ENCODE measurements at regions not wholly inside any gene's neighbourhood (a gene's known extent, or its start where the extent isn't known, plus 50 kb on each side); places are given as distances from the start of the nearest gene placed in this dataset.

DNA sequence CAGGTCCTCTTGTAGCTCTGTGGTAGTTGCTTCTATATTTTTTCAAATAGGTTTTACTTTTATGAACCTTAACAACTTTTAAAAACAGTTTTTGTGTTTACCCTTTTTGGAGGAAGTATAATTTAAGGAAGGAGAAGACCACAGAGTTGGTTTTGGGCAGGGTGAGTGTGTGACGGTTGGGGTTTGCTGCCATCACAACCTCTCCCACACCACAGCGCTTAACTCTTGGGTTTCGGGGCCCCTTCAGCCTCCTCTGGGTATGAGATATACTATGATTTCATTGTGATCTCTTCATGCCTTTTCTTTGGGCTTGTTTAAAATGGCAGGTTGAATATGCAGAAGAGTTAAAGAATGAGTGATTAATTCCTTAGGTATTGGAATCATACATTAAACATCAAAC, 228.7 kb upstream of the CRY1 start:
- TF ChIP-seq, protein P1, sequence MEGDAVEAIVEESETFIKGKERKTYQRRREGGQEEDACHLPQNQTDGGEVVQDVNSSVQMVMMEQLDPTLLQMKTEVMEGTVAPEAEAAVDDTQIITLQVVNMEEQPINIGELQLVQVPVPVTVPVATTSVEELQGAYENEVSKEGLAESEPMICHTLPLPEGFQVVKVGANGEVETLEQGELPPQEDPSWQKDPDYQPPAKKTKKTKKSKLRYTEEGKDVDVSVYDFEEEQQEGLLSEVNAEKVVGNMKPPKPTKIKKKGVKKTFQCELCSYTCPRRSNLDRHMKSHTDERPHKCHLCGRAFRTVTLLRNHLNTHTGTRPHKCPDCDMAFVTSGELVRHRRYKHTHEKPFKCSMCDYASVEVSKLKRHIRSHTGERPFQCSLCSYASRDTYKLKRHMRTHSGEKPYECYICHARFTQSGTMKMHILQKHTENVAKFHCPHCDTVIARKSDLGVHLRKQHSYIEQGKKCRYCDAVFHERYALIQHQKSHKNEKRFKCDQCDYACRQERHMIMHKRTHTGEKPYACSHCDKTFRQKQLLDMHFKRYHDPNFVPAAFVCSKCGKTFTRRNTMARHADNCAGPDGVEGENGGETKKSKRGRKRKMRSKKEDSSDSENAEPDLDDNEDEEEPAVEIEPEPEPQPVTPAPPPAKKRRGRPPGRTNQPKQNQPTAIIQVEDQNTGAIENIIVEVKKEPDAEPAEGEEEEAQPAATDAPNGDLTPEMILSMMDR (conservative IDR thresholded peaks at IDR 0.05 in 1 of 2, IDR thresholded peaks at IDR 0.05 in 1 of 2; ENCODE audit: low read depth in 1 of 2, low read length in 2 of 2), result no peak
- TF ChIP-seq EZH2 (IDR thresholded peaks at IDR 0.05; ENCODE audit: low read length, missing control alignments), result no peak

Measured in fibroblast of lung (primary cell).